ENCODE measurements at regions not wholly inside any gene's neighbourhood (a gene's known extent, or its start where the extent isn't known, plus 50 kb on each side); places are given as distances from the start of the nearest gene placed in this dataset.

DNA sequence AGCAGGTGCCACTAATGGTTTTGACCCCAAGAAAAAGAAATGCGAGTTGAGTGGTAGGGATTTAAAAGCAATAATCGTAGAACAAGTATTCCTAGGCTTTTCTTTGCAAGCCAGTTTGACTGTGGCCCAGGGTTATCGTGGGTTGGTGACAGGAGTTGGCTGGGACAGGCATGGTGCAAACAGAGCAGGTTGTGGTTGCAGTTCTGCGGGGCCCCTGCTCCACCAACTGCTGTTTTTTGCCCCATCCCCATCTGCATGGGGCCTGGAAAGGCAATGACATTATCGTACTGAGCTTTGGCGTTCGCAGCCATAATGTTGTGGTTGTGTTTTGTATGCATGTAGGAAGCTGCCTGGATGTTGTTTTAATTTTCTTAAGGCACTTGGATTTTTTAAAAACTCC is 274.0 kb downstream of the TSN start:
- TF ChIP-seq CTCF (conservative IDR thresholded peaks at IDR 0.05) (no peak), EZH2 (IDR thresholded peaks at IDR 0.05; ENCODE audit: low read depth) (no peak)

All from PC-9 (cell line).